ENCODE measurements at regions not wholly inside any gene's neighbourhood (a gene's known extent, or its start where the extent isn't known, plus 50 kb on each side); places are given as distances from the start of the nearest gene placed in this dataset.
"Not testable (repeated sequence)": the region's sequence is repeated elsewhere in the genome, so short reads cannot be mapped to it uniquely, and the experiment has no call there.

GRCh38 chr5:34436761-34437501, 219.2 kb upstream of the RAI14 start:
- no peaks in the 10 kb centered on the region for H3K27me3 ChIP-seq (ENCODE audit: insufficient read depth, low read length)
- H3K4me3 ChIP-seq (ENCODE audit: low read length): no peak overlapping the region
- no peaks in the 10 kb centered on the region for H3K9me3 ChIP-seq (ENCODE audit: low read depth, low read length)
- H3K4me1 ChIP-seq (ENCODE audit: insufficient read depth, low read length): no peaks in the 10 kb centered on the region

- H3K9me3 ChIP-seq (ENCODE audit: low read depth, low read length): no peaks in the 10 kb centered on the region
- no peak overlapping the region for H3K4me3 ChIP-seq (ENCODE audit: low read length)
- no peaks in the 10 kb centered on the region for H3K27me3 ChIP-seq (ENCODE audit: insufficient read depth, low read length)
- H3K4me1 ChIP-seq (ENCODE audit: insufficient read depth, low read length): no peaks in the 10 kb centered on the region
These were observed 216.5 kb upstream of the RAI14 start for GRCh38 chr5:34439601-34440000.

- H3K4me1 ChIP-seq (ENCODE audit: insufficient read depth, low read length); H3K4me3 ChIP-seq (ENCODE audit: low read length); H3K9me3 ChIP-seq (ENCODE audit: low read depth, low read length): not testable (repeated sequence)
These were observed 214.4 kb upstream of the RAI14 start for GRCh38 chr5:34441767-34442166.

GRCh38 chr5:34447424-34447823, 208.7 kb upstream of the RAI14 start:
- Histone ChIP-seq H3K4me3 (ENCODE audit: low read length) (no peak overlapping the region), H3K9me3 (ENCODE audit: low read depth, low read length) (no peaks in the 10 kb centered on the region), H3K4me1 (ENCODE audit: insufficient read depth, low read length) (no peaks in the 10 kb centered on the region), H3K27me3 (ENCODE audit: insufficient read depth, low read length) (no peaks in the 10 kb centered on the region)

More at GRCh38 chr5:34441767-34442166, 214.4 kb upstream of the RAI14 start:
- not testable (repeated sequence) for H3K27me3 ChIP-seq (ENCODE audit: insufficient read depth, low read length)

GRCh38 chr5:34449639-34450038, 206.5 kb upstream of the RAI14 start:
- Histone ChIP-seq H3K9me3 (ENCODE audit: low read depth, low read length) (no peaks in the 10 kb centered on the region), H3K4me3 (ENCODE audit: low read length) (no peak overlapping the region)

GRCh38 chr5:34450338-34450737, 205.8 kb upstream of the RAI14 start:
- Histone ChIP-seq H3K9me3 (ENCODE audit: low read depth, low read length) (no peaks in the 10 kb centered on the region), H3K27me3 (ENCODE audit: insufficient read depth, low read length) (no peaks in the 10 kb centered on the region), H3K4me1 (ENCODE audit: insufficient read depth, low read length) (no peaks in the 10 kb centered on the region), H3K4me3 (ENCODE audit: low read length) (no peak overlapping the region)

More at GRCh38 chr5:34449639-34450038, 206.5 kb upstream of the RAI14 start:
- Histone ChIP-seq H3K27me3 (ENCODE audit: insufficient read depth, low read length) (no peaks in the 10 kb centered on the region), H3K4me1 (ENCODE audit: insufficient read depth, low read length) (no peaks in the 10 kb centered on the region)

- H3K27me3 ChIP-seq (ENCODE audit: insufficient read depth, low read length): no peaks in the 10 kb centered on the region
- H3K9me3 ChIP-seq (ENCODE audit: low read depth, low read length): no peaks in the 10 kb centered on the region
- no peaks in the 10 kb centered on the region for H3K4me1 ChIP-seq (ENCODE audit: insufficient read depth, low read length)
- H3K4me3 ChIP-seq (ENCODE audit: low read length): no peak overlapping the region
These were observed 203.8 kb upstream of the RAI14 start for GRCh38 chr5:34452170-34452828.

- Histone ChIP-seq H3K4me3 (ENCODE audit: low read length) (no peak overlapping the region), H3K27me3 (ENCODE audit: insufficient read depth, low read length) (no peaks in the 10 kb centered on the region), H3K9me3 (ENCODE audit: low read depth, low read length) (no peaks in the 10 kb centered on the region), H3K4me1 (ENCODE audit: insufficient read depth, low read length) (no peaks in the 10 kb centered on the region)
These were observed 201.0 kb upstream of the RAI14 start for GRCh38 chr5:34455098-34455497.

GRCh38 chr5:34459908-34460307, 196.2 kb upstream of the RAI14 start:
- Histone ChIP-seq H3K4me1 (ENCODE audit: insufficient read depth, low read length) (no peaks in the 10 kb centered on the region), H3K9me3 (ENCODE audit: low read depth, low read length) (no peaks in the 10 kb centered on the region), H3K4me3 (ENCODE audit: low read length) (no peak overlapping the region), H3K27me3 (ENCODE audit: insufficient read depth, low read length) (no peaks in the 10 kb centered on the region)

- Histone ChIP-seq H3K4me3 (ENCODE audit: low read length) (no peak overlapping the region), H3K9me3 (ENCODE audit: low read depth, low read length) (no peaks in the 10 kb centered on the region), H3K4me1 (ENCODE audit: insufficient read depth, low read length) (no peaks in the 10 kb centered on the region), H3K27me3 (ENCODE audit: insufficient read depth, low read length) (no peaks in the 10 kb centered on the region)
These were observed 195.6 kb upstream of the RAI14 start for GRCh38 chr5:34460496-34460895.

- Histone ChIP-seq H3K4me1 (ENCODE audit: insufficient read depth, low read length) (no peaks in the 10 kb centered on the region), H3K4me3 (ENCODE audit: low read length) (no peak overlapping the region), H3K9me3 (ENCODE audit: low read depth, low read length) (no peaks in the 10 kb centered on the region), H3K27me3 (ENCODE audit: insufficient read depth, low read length) (no peaks in the 10 kb centered on the region)
These were observed 191.3 kb upstream of the RAI14 start for GRCh38 chr5:34464829-34465228.

- not testable (repeated sequence) for H3K27me3 ChIP-seq (ENCODE audit: insufficient read depth, low read length); H3K4me3 ChIP-seq (ENCODE audit: low read length); H3K4me1 ChIP-seq (ENCODE audit: insufficient read depth, low read length); H3K9me3 ChIP-seq (ENCODE audit: low read depth, low read length)
These were observed 190.8 kb upstream of the RAI14 start for GRCh38 chr5:34465301-34465700.

- not testable (repeated sequence) for H3K27me3 ChIP-seq (ENCODE audit: insufficient read depth, low read length); H3K4me3 ChIP-seq (ENCODE audit: low read length); H3K4me1 ChIP-seq (ENCODE audit: insufficient read depth, low read length); H3K9me3 ChIP-seq (ENCODE audit: low read depth, low read length)
These were observed 189.4 kb upstream of the RAI14 start for GRCh38 chr5:34466519-34467388.

GRCh38 chr5:34467436-34467835, 188.7 kb upstream of the RAI14 start:
- H3K4me1 ChIP-seq (ENCODE audit: insufficient read depth, low read length): no peaks in the 10 kb centered on the region

GRCh38 chr5:34467984-34468383, 188.1 kb upstream of the RAI14 start:
- H3K9me3 ChIP-seq (ENCODE audit: low read depth, low read length); H3K4me3 ChIP-seq (ENCODE audit: low read length); H3K4me1 ChIP-seq (ENCODE audit: insufficient read depth, low read length); H3K27me3 ChIP-seq (ENCODE audit: insufficient read depth, low read length): not testable (repeated sequence)

More at GRCh38 chr5:34467436-34467835, 188.7 kb upstream of the RAI14 start:
- Histone ChIP-seq H3K27me3 (ENCODE audit: insufficient read depth, low read length) (no peaks in the 10 kb centered on the region), H3K9me3 (ENCODE audit: low read depth, low read length) (no peaks in the 10 kb centered on the region), H3K4me3 (ENCODE audit: low read length) (no peak overlapping the region)

Data from mononuclear cell (primary cell).